Epithelial cell of proximal tubule (primary cell): ENCODE measurements at regions not wholly inside any gene's neighbourhood (a gene's known extent, or its start where the extent isn't known, plus 50 kb on each side); places are given as distances from the start of the nearest gene placed in this dataset.

Source experiments
- DNase-seq: peaks from one replicate; pipeline ENCODE4 v3.0.0-alpha.2; 2011; ENCODE audit warnings: low read depth
- H3K4me3 ChIP-seq: 2 replicates; pipeline ENCODE4 v1.5.1; 2011; ENCODE audit warnings: low read depth, mild to moderate bottlenecking, low read length
- TF ChIP-seq, protein P1 (sequence below): conservative IDR thresholded peaks from 2 replicates; pipeline ENCODE4 v1.5.1; 2012; ENCODE audit warnings: low read depth, mild to moderate bottlenecking, low read length

DNA sequence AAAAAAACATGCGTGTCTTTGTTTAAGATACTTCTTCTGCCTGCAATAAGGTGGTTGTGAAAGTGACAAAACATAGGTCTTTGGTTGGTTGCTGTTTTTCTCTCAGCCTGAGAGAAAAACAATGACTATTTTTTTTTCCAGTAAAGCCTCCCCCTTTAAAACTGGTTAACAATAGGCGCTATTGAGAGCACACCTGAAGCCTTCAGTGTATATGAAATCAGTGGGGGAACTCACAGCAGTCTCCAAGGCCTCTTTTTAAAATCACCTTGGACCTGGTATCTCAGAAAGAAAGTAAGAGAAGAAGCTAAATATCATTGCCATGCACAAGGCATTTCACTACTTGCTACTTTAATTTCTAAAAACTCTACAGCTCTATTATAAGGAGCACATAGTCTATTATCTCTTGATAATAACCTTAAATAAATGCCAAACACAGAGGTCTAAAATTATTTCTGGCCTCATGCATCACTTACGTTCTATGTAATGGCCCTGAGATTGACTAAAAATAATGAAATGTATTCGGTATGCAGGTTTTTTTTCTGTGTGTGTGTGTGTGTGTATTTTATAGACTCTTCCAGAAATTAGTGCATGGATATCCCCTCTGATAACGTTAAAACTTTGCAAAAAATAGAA, 544.4 kb downstream of the TDRD15 start:
- DNase-seq: no peak
- TF ChIP-seq, protein P1, sequence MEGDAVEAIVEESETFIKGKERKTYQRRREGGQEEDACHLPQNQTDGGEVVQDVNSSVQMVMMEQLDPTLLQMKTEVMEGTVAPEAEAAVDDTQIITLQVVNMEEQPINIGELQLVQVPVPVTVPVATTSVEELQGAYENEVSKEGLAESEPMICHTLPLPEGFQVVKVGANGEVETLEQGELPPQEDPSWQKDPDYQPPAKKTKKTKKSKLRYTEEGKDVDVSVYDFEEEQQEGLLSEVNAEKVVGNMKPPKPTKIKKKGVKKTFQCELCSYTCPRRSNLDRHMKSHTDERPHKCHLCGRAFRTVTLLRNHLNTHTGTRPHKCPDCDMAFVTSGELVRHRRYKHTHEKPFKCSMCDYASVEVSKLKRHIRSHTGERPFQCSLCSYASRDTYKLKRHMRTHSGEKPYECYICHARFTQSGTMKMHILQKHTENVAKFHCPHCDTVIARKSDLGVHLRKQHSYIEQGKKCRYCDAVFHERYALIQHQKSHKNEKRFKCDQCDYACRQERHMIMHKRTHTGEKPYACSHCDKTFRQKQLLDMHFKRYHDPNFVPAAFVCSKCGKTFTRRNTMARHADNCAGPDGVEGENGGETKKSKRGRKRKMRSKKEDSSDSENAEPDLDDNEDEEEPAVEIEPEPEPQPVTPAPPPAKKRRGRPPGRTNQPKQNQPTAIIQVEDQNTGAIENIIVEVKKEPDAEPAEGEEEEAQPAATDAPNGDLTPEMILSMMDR: no peak
- H3K4me3 ChIP-seq: no peak overlapping the region

DNA sequence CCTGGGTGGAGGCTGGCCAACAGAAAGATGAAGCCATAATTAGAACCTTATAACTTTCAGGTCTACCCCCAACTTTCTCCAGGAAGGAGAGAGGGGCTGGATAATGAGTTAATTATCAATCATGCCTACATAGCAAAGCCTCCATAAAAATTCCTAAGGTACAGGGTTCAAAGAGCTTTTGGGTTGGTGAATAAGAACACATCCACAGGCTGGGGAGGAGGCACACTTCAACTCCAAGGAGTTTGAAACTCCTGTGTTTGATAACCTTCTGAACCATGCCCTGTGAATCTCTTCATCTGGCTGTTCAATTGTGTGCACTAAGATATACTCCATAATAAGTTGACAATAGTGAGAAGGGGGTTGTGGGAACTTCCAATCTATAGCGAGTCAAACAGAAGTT, 552.3 kb downstream of the TDRD15 start:
- H3K4me3 ChIP-seq: no peak overlapping the region
- no peak for DNase-seq
- TF ChIP-seq, protein P1: no peak

DNA sequence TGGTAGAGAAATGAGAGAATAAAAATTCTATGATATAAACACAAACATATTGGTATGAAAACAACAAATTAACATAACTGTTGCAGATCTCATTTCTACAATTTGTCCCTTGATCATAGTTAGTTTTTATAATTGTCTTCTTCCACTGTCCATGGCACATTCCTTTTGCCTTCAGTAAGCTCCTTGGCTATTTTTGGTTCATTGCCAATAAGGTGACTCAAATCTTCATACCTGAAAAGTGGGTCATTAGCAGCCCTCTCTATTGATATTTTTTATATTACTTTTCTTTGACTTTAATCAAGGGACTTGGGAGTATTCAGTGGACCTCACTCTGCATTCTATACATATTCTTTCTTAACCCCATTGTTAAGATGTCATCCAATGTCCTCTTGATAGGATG, 552.9 kb downstream of the TDRD15 start:
- H3K4me3 ChIP-seq: no peak overlapping the region
- TF ChIP-seq, protein P1: no peak
- DNase-seq: peak; percentile 64

DNA sequence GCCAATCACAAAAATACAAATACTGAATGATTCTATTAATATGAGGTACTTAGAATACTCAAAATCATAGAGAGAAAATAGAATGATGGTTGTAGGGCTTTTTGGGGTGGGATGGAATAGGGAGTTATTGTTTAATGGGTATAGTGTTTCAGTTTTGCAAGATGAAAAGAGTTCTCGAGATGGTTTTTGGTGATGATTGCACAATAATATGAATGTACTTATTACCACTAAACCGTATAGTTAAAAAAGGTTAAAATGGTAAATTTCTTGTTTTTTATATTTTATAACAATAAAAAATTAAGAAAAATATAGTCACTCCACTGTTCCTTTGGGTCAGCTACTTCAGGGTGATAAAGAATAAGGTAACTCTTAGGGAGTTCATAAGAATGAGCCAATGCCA, 560.1 kb downstream of the TDRD15 start:
- TF ChIP-seq, protein P1: no peak
- no peak for DNase-seq
- no peak overlapping the region for H3K4me3 ChIP-seq

DNA sequence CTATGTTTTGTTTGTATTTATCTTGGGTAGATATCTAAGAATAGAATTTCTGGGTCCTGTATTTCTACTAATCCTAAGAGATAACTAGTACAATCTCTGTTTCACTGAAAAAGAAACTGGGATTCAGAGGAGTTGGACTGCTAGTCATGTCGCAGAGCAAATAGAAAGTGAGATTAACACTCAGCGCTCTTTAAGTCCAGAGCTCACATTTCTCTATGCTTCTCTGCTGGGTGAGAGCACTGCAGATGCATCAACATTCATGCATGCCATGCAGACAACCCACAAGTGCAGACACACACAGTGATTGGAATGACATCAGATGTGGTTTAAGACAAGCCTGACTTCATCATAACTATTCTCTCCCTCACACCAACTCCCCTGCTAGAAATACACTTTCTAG, 563.8 kb downstream of the TDRD15 start:
- TF ChIP-seq, protein P1: no peak
- H3K4me3 ChIP-seq: no peak overlapping the region
- no peak for DNase-seq

DNA sequence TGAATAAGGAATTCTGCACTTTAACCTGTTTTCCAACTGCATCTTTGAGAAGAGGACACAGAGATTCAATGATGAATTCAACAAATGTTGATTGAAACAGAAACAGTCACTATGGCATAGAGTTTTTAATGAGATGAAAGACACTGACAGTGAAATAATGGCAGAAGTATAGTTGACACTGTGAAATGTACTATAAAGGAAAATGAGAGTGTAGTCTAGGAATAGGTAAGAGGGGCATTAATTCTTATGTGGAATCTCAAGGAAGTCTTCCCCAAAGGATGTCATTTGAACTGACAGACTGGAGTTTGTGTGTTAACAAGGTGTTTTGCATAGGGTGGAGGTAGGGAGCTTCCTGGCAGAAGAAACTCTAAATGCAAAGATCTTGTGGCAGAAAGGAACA, 566.2 kb downstream of the TDRD15 start:
- TF ChIP-seq, protein P1: no peak
- DNase-seq: no peak
- no peak overlapping the region for H3K4me3 ChIP-seq

DNA sequence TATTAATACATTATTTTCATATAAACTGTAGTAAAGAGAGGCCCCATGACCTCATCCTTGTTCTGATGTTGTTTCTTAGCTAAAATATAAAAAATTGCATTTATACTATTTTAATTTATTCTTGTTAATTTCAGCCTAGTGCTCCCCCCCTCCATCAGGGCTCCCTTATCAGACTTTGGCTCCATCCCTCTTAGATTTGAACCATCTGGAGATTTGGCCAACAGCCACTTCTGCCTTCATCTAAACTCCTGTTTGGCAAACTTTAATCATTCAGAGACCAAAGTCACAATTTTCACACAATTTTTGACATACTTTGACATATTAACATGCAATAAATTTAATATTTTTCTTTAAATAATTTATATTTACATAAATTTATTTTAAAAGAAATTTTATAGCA, 569.3 kb downstream of the TDRD15 start:
- no peak overlapping the region for H3K4me3 ChIP-seq
- TF ChIP-seq, protein P1: no peak
- DNase-seq: no peak
